Tibial nerve (tissue), 4 donors: ENCODE measurements at regions not wholly inside any gene's neighbourhood (a gene's known extent, or its start where the extent isn't known, plus 50 kb on each side); places are given as distances from the start of the nearest gene placed in this dataset.

Experiments
- DNase-seq, 2 donors: peaks; one replicate each; pipeline ENCODE4 v3.0.0-alpha.2; 2019; ENCODE audit warnings: low spot score in 2 of 2
- H3K27ac ChIP-seq, 4 donors: fragments of 200-600 bp; sonication (generic) in 3 of 4; one replicate each; pipeline ENCODE4 v1.5.1; 2017 to 2019; ENCODE audit warnings: mild to moderate bottlenecking in 1 of 4
- H3K27me3 ChIP-seq, 2 donors: fragments of 200-600 bp; sonication (generic) in 1 of 2; one replicate each; pipeline versions ENCODE4 v1.5.1 to v1.6.0; 2017 to 2019
- H3K36me3 ChIP-seq, 3 donors: fragments of 200-600 bp; sonication (generic); one replicate each; pipeline ENCODE4 v1.5.1; 2018 to 2019
- H3K4me1 ChIP-seq, 4 donors: fragments of 200-600 bp; sonication (generic) in 3 of 4; one replicate each; pipeline ENCODE4 v1.5.1; 2017 to 2019
- H3K4me3 ChIP-seq, 4 donors: fragments of 200-600 bp; sonication (generic) in 3 of 4; one replicate each; pipeline ENCODE4 v1.5.1; 2017 to 2019; ENCODE audit warnings: mild to moderate bottlenecking in 1 of 4, moderate library complexity in 1 of 4
- H3K9me3 ChIP-seq, 4 donors: fragments of 200-600 bp; sonication (generic) in 3 of 4; one replicate each; pipeline ENCODE4 v1.5.1; 2017 to 2019
- CTCF ChIP-seq, 5 experiments: fragments of 200-600 bp in 3 of 5; fragments of 450-650 bp in 2 of 5; sonication (generic) in 3 of 5; IDR thresholded peaks; one replicate each; pipeline ENCODE4 v1.5.1; 2016 to 2019; ENCODE audit warnings: antibody characterized with exemption in 5 of 5, mild to moderate bottlenecking in 3 of 5, moderate library complexity in 2 of 5
- EP300 ChIP-seq, 2 donors: sonication (generic); formaldehyde crosslinking; IDR thresholded peaks; one replicate each; pipeline ENCODE4 v1.6.1; 2017; ENCODE audit warnings: antibody characterized with exemption in 2 of 2, mild to moderate bottlenecking in 1 of 2
- POLR2A ChIP-seq, 2 donors: fragments of 450-650 bp; IDR thresholded peaks; one replicate each; pipeline ENCODE4 v1.6.1; 2017; ENCODE audit warnings: antibody characterized with exemption in 2 of 2, mild to moderate bottlenecking in 2 of 2, moderate library complexity in 2 of 2
- WGBS, 2 donors: methylation state at CpG; one replicate each; pipeline ENCODE4 v1.1.5; 2018; 5-methylcytosine and 5-hydroxymethylcytosine counted together

DNA sequence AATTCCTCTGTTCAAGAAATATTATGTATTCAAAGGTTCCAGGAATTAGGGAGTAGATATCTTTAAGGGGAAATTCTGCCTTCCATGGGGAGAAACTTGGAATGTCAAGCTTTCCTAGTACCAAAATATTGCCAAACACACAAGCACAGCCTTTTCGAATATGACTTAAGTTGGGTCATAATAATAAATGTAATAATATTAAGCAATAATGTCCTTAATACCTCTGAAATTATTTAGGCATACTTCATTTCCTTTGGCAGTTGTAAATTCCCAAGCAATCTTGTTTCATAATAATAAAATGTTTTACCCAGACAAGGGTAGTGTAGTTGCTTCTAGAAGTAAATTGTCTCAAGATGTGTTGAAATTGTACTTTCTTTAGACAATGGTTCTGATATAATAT lies 630.3 kb upstream of the CDH18 start:
- 61 to 64% methylated on average over 1 of the region's 1 CpG for WGBS, 2 donors
- DNase-seq: no peak
- no peak for TF ChIP-seq POLR2A (IDR thresholded peaks at IDR 0.05)
- TF ChIP-seq CTCF (IDR thresholded peaks at IDR 0.05): no peak
- no peak for TF ChIP-seq EP300 (IDR thresholded peaks at IDR 0.05)
- Histone ChIP-seq H3K27ac (no peak overlapping the region), H3K9me3 (peaks cover 0 to 3% (median 0%) of the 10 kb centered on the region in 4 donors), H3K4me3 (no peak overlapping the region), H3K27me3 (no peaks in the 10 kb centered on the region), H3K36me3 (no peaks in the 10 kb centered on the region), H3K4me1 (no peaks in the 10 kb centered on the region)

GRCh38 chr5:20617841-20618240 lies 629.8 kb upstream of the CDH18 start:
- Histone ChIP-seq H3K27me3 (no peaks in the 10 kb centered on the region), H3K4me3 (no peak overlapping the region), H3K36me3 (no peaks in the 10 kb centered on the region), H3K27ac (no peak overlapping the region), H3K9me3 (peaks cover 0 to 3% (median 0%) of the 10 kb centered on the region in 4 donors), H3K4me1 (no peaks in the 10 kb centered on the region)
- no peak for DNase-seq
- WGBS, 2 donors: 50 to 61% methylated on average over 3 of the region's 3 CpGs
- no peak for TF ChIP-seq POLR2A (IDR thresholded peaks at IDR 0.05)
- TF ChIP-seq EP300 (IDR thresholded peaks at IDR 0.05): no peak
- no peak for TF ChIP-seq CTCF (IDR thresholded peaks at IDR 0.05)

DNA sequence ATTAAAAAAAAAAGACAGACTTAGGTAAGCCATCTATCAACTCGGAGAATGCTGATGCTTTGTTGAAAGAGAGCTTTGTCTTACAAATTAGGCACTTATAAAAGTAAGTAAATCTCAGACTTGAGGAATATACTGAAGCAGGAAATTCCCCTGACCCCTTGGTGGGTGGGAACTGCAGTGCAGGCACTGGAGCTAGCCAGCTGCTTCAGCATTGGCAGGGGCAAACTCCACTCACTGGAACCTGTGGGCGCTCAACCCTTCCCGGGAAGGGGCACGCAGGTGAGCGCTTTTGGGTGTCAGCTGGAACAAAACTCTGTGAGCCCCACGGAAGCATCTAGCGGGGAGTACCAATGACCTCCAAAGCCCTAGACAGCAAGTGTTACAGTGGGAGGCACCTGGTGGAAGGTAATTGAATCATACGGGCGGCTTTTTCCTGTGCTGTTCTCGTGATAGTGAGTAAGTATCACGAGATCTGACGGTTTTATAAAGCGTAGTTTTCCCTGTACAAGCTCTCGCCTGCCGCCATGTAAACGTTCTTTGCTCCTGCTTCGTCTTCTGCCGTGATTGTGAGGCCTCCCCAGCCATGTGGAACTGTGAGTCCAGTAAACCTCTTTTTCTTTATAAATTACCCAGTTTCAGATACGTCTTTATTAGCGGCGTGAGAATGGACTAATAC lies 628.0 kb upstream of the CDH18 start:
- Histone ChIP-seq H3K4me3 (no peak overlapping the region), H3K27me3 (no peaks in the 10 kb centered on the region), H3K9me3 (peaks cover 0 to 3% (median 0%) of the 10 kb centered on the region in 4 donors), H3K36me3 (no peaks in the 10 kb centered on the region), H3K4me1 (no peaks in the 10 kb centered on the region), H3K27ac (no peak overlapping the region)
- no peak for DNase-seq
- WGBS, 2 donors: 88 to 92% methylated on average over 20 to 21 of the region's 21 CpGs
- TF ChIP-seq CTCF (IDR thresholded peaks at IDR 0.05): no peak
- TF ChIP-seq EP300 (IDR thresholded peaks at IDR 0.05): no peak
- TF ChIP-seq POLR2A (IDR thresholded peaks at IDR 0.05): no peak

DNA sequence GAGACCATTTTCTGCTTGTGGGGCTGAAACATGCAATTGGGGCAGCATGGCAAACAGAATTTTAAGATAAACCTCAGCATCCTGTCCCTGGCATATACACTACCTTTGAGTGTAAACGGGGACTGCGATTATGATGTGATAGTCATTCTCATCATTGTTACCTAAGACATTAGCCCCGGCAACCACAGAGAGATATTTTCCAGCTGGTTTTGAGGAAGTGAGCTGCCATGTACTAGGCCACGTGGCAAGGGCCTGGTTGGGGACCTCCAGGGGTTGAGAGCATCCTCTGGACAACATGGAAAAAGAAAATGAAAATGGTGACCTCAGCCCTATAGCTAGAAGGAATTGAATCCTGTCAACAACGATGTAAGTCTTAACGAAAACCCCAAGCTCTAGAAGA lies 623.6 kb upstream of the CDH18 start:
- H3K36me3 ChIP-seq: no peaks in the 10 kb centered on the region
- no peak overlapping the region for H3K27ac ChIP-seq
- DNase-seq: no peak
- no peaks in the 10 kb centered on the region for H3K27me3 ChIP-seq
- H3K9me3 ChIP-seq: peaks cover 0 to 3% (median 0%) of the 10 kb centered on the region in 4 donors
- no peaks in the 10 kb centered on the region for H3K4me1 ChIP-seq
- TF ChIP-seq EP300 (IDR thresholded peaks at IDR 0.05) (no peak), POLR2A (IDR thresholded peaks at IDR 0.05) (no peak), CTCF (IDR thresholded peaks at IDR 0.05) (no peak)
- no peak overlapping the region for H3K4me3 ChIP-seq
- WGBS, 2 donors: 84% methylated on average over 6 of the region's 6 CpGs

GRCh38 chr5:20610681-20611080 lies 622.7 kb upstream of the CDH18 start:
- no peaks in the 10 kb centered on the region for H3K4me1 ChIP-seq
- no peak for DNase-seq
- H3K27me3 ChIP-seq: no peaks in the 10 kb centered on the region
- peaks cover 0 to 3% (median 0%) of the 10 kb centered on the region in 4 donors for H3K9me3 ChIP-seq
- no peak overlapping the region for H3K27ac ChIP-seq
- H3K4me3 ChIP-seq: no peak overlapping the region
- no peaks in the 10 kb centered on the region for H3K36me3 ChIP-seq
- TF ChIP-seq CTCF (IDR thresholded peaks at IDR 0.05) (no peak), EP300 (IDR thresholded peaks at IDR 0.05) (no peak), POLR2A (IDR thresholded peaks at IDR 0.05) (no peak)
- 61 to 65% methylated on average over 4 of the region's 4 CpGs for WGBS, 2 donors
